GM21723 (cell line): ENCODE measurements at regions not wholly inside any gene's neighbourhood (a gene's known extent, or its start where the extent isn't known, plus 50 kb on each side); places are given as distances from the start of the nearest gene placed in this dataset.

Experiments
- ATAC-seq: cut with Tn5 transposase; IDR thresholded peaks from one replicate; pipeline ENCODE4 v1.9.1; 2021; ENCODE audit warnings: mild to moderate bottlenecking, moderate library complexity; ENCODE audit not compliant: unreplicated experiment

DNA sequence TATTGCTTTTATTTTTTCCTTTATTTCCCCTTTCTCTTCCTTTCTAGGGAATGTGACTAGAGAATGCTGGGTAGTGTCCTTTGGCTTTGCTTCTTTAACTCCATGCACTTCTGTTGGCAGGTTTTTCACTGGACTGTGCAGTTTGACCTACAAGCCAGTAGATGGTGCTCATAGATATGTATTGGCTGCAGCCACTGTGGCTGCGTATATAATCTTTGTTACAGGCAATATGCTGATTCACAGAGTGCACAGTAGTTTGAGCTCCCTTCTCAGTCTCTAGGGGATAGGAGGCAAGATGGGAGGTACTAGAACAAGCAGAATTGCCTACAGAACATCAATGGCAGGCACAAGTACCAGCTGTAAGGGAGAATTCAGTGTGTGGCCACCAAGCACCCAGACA, 503.5 kb downstream of the LRFN5 start:
- ATAC-seq: no peak

DNA sequence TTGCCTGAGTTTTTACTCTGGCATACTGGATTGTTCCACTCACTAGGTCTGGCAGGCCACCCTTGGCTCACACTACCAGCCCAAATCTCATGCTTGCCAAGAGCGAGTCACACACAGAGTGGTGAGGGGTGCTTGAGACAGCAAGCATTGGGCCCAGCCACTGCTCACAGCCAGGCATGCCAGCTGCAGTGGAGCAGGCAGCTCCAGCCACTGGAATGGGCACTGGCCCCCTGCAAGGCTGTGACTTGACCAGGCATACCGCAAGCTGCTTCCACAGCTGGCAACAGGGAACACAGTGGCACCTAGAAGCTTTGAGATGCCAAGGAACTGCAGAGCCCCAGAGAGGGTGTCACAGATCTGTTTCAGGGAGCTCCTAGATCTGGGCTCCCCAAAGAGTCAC, 488.5 kb downstream of the LRFN5 start:
- no peak for ATAC-seq

DNA sequence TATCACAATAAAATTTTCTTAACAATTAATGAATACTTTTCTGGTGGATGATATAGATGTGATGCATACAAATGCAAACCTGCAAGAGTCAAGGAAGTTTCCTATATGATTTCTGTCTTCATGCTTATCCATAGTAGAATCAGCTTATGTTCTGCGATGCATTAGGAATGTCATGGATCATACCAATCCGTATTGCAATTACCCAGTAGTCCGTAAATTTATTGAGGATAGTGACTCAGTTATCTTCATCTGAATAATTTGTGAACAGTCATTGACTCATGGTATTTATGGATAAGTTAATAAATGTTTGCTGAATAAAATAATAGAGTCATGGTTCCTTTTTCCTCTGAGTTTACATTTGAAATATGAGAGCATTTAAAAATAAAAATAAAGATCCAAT, 483.4 kb downstream of the LRFN5 start:
- no peak for ATAC-seq

DNA sequence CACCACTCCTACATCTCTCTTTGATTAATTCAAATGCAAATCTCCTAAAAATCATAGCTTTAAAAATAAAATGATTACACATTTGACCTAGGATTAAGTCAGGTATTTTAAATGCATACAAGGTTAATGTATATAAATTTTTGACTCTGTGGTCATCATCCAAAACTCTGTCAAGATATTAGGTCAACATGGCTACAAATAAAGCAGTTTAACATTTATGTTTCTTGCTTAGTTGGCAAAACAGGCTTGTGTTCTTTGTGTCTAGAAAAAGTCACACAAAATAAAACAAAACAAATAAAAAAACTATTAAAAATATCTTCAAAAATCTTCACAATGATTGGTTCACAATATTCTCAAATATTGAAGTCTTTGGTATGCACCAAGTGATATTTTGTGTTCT, 473.2 kb downstream of the LRFN5 start:
- no peak for ATAC-seq

DNA sequence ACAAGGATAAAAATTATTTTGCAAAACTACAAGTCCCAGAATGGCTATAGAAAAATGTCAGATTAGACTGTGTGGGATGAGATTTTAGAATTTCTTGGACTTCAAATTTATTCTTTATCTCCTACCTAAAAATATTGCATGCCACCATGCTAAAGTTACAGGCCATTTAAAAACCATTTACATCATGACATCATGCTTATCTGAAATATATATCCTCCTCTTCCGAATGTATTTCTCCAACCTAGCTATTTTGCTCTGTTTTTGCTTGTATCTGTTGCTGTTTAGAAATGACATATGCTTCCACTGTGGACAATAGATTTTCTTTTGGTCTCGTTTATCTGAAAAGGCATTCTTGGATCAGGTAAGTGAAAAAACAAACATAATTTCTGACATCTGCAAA, 471.7 kb downstream of the LRFN5 start:
- no peak for ATAC-seq

DNA sequence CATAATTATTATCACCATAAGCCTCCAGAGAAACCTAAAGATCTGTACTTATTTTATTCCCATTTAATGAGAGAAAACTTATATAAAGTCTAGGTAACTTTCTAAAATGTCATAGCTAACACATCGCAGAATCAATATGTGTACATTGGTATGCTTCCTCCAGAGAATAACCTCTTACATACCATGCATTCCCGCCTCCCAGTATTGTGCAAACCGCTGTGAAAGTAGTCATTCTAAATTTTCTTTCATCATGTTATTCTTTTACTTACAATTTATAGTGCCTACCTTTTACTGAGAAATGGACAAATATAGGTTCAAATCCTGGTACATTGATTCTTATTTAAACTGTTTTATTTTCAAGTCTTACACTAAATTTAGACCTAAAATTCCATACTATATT, 463.4 kb downstream of the LRFN5 start:
- no peak for ATAC-seq

DNA sequence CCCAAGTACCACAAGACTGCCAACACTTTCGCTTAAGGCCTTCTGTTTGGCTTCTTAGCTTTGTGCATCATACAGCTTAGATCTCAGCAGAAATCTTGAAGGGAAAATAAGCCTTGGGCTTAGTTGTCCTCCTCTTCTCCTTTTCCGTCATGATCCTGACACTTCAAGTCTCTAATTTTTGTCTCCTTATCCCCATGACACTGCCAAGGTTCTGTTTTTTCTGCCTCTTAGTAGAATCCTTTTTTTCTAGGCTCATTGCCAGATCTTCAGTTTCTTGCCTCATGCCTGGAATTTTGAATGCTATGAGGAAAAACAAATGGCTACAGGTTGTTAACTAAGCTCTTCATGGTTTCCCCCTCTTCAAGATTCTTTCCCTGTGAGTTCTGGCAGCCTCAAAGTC, 450.4 kb downstream of the LRFN5 start:
- ATAC-seq: no peak

DNA sequence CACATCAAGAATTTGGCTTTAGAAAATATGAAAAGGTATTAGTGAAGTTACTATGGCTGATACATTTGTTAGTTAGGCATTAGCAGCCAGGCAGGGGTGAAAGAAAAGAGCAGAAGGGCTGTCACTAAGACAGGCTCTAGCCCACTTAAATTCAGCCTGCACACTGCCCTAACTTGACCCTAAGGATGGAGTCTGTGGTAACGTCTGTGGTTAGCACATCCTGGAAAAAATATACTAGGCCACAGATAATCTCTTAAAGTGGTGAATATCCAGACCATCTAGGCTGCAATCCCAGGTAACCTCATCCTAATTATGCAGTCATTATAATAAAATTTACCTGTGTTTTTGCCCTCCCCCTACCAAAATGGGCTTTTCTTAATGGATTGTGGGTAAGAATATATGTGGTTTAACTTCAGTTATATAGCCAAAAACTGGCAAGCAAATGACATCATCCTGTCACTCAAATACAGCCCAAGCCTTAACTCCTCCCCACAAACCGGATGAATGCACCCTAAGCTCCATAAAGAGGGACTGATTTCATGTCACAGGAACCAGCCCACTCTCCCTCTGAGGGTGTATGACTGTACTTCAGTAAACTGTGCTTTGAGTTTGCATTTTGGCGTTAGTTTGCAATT, 440.9 kb downstream of the LRFN5 start:
- no peak for ATAC-seq

DNA sequence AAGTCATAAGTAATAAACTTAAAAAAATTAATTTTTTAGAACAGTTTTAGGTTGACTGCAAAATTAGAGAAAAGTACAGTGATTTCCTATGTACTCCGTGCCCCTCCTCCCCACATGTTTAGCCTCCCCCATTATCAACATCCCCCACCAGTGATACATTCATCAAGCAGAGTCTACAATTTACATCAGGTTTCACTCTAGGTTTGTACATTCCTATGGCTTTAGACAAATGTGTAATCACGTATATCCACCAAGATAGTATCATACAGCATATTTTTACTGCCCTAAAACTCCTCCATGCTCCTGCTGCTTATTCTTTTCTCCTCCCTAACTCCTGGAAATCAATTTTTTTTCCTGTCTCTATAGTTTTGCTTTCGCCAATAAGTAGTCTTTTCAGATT, 438.7 kb downstream of the LRFN5 start:
- ATAC-seq: no peak

DNA sequence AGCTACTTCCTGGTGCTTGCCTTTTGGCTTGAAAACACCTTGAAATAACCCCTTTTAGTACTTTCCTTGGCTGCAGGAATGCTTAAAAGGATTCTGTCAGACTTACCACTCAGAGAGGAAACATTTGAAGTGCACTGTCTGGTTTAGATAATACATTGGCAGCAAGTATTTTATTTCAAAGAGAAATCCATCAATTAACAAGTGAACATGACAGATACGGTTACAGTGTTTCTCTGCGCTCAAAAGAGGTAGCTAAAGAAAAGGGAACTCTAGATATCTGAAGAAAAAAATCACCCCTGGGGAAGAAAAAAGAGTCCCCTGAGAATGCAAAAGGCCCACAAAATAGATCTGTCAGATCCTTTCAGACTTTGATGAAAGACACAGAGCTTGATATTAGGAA, 421.9 kb downstream of the LRFN5 start:
- ATAC-seq: no peak

DNA sequence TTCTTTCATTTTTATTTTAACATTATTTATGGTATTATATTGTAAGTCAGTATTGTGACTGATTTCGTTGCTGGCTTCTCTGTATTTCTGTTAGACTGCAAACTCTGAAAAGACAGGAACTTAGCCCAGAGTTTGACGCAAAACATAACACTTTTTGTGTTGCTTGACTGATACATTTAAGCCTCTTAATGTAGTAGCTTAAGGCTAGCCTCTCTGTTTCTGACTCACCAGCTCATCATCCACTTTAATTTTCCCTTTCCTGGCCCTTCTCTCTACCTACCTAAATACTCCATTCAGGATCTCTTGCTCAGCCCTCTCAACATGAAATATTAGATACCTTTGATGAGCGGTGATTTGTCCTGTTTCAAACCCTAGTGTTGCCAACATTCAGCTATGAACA, 420.6 kb downstream of the LRFN5 start:
- no peak for ATAC-seq

DNA sequence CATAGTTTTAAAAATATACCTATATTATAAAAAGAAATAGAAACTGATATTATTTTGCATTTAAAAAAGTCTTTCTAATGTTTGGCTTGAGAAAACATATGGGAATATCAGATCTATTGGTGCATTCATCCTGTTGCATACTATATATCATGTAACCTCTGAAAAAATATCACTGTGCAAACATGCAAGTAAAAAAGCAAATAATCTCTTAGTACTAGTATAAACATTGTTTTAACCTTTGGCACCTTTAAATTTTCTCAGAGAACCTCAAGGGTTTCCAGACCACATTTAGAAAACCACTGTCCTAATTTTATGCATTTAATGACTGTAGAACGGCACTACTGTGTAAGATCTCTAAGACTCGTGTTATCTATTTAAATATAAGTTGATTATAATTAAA, 416.8 kb downstream of the LRFN5 start:
- ATAC-seq: no peak

DNA sequence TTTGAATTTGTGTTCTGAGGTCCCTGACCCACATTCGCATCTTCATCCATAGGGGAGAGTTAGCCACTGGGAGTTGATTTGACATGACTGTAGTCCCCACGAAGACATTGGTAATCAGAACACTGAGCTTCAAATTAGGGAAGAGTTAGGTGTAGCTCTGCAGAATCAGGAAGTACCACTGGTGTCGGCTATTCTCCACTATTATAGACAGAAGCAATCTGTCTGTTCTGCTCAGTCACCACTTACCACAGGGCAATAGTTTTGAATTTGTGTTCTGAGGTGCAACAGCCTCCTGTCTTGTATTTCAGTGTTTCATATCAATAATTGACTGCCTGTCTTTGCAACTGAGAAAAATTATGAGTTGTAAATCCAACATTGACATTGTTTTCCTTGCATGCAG, 407.6 kb downstream of the LRFN5 start:
- ATAC-seq: no peak

DNA sequence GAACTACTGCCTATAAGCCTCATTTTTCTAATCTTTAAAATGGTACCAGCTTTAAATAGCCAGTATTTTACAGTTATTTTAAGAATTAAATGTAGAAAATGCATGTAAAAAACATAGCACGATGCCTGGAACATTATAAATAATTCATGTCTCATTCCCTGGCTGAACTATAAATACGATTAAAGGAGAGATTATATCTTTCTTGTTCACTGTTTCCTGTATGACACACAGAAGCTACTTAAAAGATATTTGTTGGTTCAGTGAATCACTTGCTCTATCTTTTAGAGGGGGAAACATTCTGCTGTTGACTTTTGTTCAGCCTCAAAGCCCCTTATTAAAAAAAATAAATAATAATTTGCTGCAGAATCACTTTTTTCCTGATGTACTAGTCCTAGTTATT, 406.9 kb downstream of the LRFN5 start:
- no peak for ATAC-seq

DNA sequence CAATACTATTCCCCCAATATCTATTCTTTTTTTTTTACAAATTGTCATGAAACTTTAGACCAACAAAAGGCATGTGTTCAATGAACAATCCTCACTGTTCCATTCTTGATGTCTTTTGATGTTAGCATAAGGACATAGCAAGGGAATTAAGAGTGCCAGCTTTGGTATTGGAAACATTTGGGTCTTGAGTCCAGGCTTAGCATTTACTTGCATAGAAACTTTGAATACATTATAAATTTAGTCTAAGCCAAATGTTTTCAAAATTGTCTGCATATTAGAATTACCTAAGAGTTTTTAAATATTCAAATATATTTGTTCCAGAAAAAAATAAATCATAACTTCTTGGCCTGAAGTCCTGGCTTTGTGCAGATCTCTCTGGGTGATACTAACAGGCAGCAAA, 406.5 kb downstream of the LRFN5 start:
- ATAC-seq: no peak

DNA sequence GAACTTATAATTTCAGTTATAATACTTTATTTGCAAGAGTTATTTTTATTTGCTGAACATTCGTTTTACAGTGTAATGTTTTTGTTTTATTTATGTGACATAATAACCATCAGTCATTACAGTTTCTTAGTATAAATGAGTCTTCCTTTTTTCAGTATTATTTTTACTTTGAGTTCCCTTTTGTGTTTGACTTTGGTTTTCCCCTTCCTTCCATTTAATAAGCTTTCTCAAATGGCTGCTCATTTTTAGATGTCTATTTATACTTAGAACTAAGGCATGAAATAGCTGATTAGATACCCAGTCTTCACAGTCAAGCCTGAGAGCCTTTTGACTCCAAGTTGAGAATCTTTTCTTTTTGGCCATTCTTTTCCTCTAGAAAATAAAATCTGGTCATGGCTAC, 404.5 kb downstream of the LRFN5 start:
- ATAC-seq: no peak

DNA sequence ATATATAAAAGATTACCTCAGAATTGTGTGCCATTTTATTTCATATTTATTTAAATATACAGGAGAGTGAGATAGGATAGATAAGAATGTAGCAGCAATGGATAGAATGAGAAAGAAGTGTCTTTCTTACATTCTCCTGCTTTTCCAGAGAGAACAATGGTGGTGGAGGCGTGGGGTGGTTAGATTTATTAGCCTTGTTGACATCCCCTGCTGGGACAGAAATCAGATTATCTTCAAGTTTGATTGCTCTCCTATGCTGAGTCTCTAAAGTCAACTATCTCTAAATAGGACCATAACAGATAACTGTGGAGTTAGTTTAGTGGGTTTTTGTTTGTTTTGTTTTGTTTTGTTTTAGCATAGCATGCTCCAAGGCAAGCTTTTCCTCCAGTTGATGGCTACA, 397.6 kb downstream of the LRFN5 start:
- no peak for ATAC-seq

DNA sequence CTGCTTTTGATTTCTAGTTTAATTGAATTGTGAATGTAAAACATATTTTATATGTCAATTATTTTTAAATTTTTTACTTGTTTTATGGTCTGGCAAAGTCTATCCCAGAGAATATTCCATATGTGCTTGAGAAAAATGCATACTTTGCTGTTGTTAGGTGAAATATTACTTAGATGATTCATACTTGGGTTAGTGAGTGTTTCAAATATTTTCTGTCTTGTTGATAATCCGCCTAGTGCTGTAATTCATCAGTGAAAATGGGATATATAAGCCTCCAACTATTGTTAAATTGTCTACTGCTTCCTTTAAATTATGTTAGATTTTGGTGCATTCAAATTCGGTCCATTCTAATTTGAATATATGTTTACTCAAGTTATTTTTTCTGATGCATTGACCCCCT, 395.5 kb downstream of the LRFN5 start:
- ATAC-seq: no peak

DNA sequence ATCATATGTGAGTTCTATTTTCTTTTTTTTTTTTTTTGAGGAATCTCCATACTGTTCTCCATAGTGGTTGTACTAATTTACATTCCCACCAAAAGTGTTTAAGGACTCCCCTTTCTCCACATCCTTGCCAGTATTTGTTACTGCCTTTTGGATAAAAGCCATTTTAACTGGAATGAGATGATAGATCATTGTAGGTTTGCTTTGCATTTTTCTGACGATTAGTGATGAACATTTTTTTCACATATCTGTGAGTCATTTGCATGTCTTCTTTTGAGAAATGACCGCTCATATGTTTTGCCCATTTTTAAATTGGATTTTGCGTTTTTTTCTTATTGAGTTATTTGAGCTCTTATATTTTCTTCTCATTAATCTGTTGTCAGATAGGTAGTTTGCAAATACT, 394.8 kb downstream of the LRFN5 start:
- ATAC-seq: no peak

DNA sequence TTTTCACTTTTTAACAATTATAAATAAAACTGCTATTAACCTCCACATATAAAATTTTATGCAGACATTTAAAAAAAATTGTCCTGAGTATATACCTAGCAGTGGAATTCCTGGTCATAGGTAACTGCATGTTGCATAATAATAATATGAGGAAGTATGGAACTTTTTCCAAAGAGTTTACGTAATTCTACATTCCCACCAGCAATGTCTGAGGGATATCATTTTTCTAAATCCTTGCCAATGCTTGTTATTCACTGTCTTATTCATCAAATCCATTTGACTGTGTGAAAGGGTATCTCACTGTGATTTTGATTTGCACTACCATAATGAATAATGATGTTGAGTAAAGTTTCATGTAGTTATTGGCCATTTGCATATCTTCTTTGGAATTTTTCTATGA, 393.8 kb downstream of the LRFN5 start:
- ATAC-seq: no peak

DNA sequence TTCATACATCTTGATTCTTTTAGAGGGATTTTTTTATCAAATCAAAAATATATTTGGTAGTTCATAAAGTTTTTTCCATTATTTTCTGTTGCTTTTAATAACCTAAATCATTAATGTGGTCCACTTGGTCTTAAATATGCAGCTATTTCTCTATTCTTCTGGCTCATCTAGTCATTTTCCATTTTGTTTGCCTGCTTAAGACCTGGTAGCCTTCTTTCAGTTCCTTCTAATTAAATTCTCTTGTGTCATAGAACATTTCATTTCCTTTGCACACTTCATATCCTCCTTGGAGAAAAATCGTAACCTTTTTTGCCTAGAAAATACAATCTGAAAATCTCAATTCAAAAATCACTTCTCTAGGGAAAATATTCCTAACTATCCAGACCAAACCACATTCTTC, 387.0 kb downstream of the LRFN5 start:
- ATAC-seq: no peak

DNA sequence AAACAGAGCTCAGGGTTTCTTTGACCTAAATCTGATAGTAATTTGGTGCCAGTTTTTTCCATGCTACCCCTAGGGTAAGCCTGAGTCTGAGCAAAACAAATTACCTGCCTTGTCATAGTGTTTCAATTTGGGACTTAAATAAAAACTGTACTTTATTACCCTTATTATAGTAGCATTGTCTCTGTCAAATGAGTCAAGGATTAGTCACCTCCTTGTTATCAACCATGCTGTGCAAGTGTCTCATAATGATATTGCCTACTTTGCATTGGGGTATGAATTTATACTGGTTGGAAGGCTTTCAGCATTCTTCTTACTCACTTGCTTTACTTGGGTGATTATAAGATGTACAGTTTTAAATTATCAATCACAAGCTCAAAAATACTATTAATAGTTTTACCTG, 380.0 kb downstream of the LRFN5 start:
- no peak for ATAC-seq

DNA sequence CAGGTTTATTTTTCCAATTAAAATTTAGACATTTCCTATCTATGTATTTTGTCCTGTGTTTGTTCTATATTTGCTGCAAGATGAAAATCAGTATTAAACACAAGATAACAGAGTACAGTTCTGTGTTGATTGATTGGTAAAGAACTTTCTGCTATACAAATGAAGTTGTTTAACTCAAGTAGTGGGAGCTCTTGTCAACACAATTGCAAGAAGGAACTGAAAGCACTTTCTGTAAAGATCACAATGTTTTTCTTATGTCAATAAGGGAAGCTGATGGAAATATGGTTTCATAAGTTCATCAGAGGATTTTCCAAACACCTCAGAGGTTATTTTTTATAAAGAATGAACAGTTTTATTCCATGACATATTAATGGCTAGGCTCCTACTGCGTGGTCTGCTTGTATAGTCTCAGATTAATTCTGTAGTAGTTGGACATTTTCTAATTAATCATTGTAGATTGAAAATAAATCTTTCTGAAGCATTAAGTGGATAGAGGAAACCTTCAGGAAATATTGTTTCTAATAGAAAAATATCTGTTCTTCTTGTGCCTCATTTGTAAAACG, 379.5 kb downstream of the LRFN5 start:
- ATAC-seq: no peak
